ENCODE measurements at regions not wholly inside any gene's neighbourhood (a gene's known extent, or its start where the extent isn't known, plus 50 kb on each side); places are given as distances from the start of the nearest gene placed in this dataset.
"Not testable (repeated sequence)": the region's sequence is repeated elsewhere in the genome, so short reads cannot be mapped to it uniquely, and the experiment has no call there.

- no peak for DNase-seq (ENCODE audit: low read depth)
These were observed 54.9 kb upstream of the ZNF678 start for GRCh38 chr1:227508431-227508830.

GRCh38 chr1:227506490-227507393 is 56.6 kb upstream of the ZNF678 start:
- not testable (repeated sequence) for DNase-seq (ENCODE audit: low read depth)

GRCh38 chr1:227496045-227496444 is 67.3 kb upstream of the ZNF678 start:
- DNase-seq (ENCODE audit: low read depth) = not testable (repeated sequence)

- DNase-seq (ENCODE audit: low read depth) = not testable (repeated sequence)
These were observed 69.3 kb upstream of the ZNF678 start for GRCh38 chr1:227493863-227494551.

- DNase-seq (ENCODE audit: low read depth) = no peak
These were observed 72.9 kb upstream of the ZNF678 start for GRCh38 chr1:227490478-227490877.

- DNase-seq (ENCODE audit: low read depth) = no peak
These were observed 73.4 kb upstream of the ZNF678 start for GRCh38 chr1:227490001-227490400.

GRCh38 chr1:227489572-227489971 is 73.8 kb upstream of the ZNF678 start:
- DNase-seq (ENCODE audit: low read depth) = no peak

- no peak for DNase-seq (ENCODE audit: low read depth)
These were observed 75.8 kb upstream of the ZNF678 start for GRCh38 chr1:227487606-227488005.

GRCh38 chr1:227486559-227486958 is 76.8 kb upstream of the ZNF678 start:
- no peak for DNase-seq (ENCODE audit: low read depth)

- DNase-seq (ENCODE audit: low read depth) = no peak
These were observed 81.4 kb upstream of the ZNF678 start for GRCh38 chr1:227482023-227482299.

GRCh38 chr1:227474072-227474471 is 89.3 kb upstream of the ZNF678 start:
- DNase-seq (ENCODE audit: low read depth) = not testable (repeated sequence)

- DNase-seq (ENCODE audit: low read depth) = no peak
These were observed 90.6 kb upstream of the ZNF678 start for GRCh38 chr1:227472772-227473171.

GRCh38 chr1:227470688-227471087 is 92.7 kb upstream of the ZNF678 start:
- DNase-seq (ENCODE audit: low read depth) = no peak

- no peak for DNase-seq (ENCODE audit: low read depth)
These were observed 93.6 kb upstream of the ZNF678 start for GRCh38 chr1:227469708-227470107.

- DNase-seq (ENCODE audit: low read depth) = no peak
These were observed 97.2 kb upstream of the ZNF678 start for GRCh38 chr1:227466039-227466645.

GRCh38 chr1:227465256-227465655 is 98.1 kb upstream of the ZNF678 start:
- no peak for DNase-seq (ENCODE audit: low read depth)

GRCh38 chr1:227459977-227460376 is 103.4 kb upstream of the ZNF678 start:
- no peak for DNase-seq (ENCODE audit: low read depth)

GRCh38 chr1:227459326-227459841 is 104.0 kb upstream of the ZNF678 start:
- DNase-seq (ENCODE audit: low read depth) = no peak

- DNase-seq (ENCODE audit: low read depth) = no peak
These were observed 108.7 kb upstream of the ZNF678 start for GRCh38 chr1:227454686-227455085.

GRCh38 chr1:227453631-227454355 is 109.6 kb upstream of the ZNF678 start:
- no peak for DNase-seq (ENCODE audit: low read depth)

- no peak for DNase-seq (ENCODE audit: low read depth)
These were observed 111.4 kb upstream of the ZNF678 start for GRCh38 chr1:227451954-227452353.

- DNase-seq (ENCODE audit: low read depth) = no peak
These were observed 112.3 kb upstream of the ZNF678 start for GRCh38 chr1:227451057-227451456.
